Heart left ventricle (tissue), 16 donors: ENCODE measurements at regions not wholly inside any gene's neighbourhood (a gene's known extent, or its start where the extent isn't known, plus 50 kb on each side); places are given as distances from the start of the nearest gene placed in this dataset.

ENCODE experiments used
- ATAC-seq, 4 donors: fragments of 200-7000 bp; cut with Tn5 transposase; one replicate each; pipeline ENCODE4 v1.9.1; 2020 to 2022; ENCODE audit warnings: moderate library complexity in 4 of 4, mild to moderate bottlenecking in 3 of 4, moderate number of reproducible peaks in 1 of 4
- DNase-seq, 5 donors: peaks; one replicate each; pipeline ENCODE4 v3.0.0-alpha.2; 2020
- H3K27ac ChIP-seq, 12 donors: fragments of 200-600 bp; sonication (generic) in 4 of 12; one replicate each; pipeline versions ENCODE4 v1.5.0 to v1.8.0; 2016 to 2022; ENCODE audit warnings: mild to moderate bottlenecking in 2 of 12
- H3K27me3 ChIP-seq, 9 donors: fragments of 200-600 bp; sonication (generic) in 2 of 9; one replicate each; pipeline versions ENCODE4 v1.5.1 to v1.8.0; 2016 to 2022; ENCODE audit warnings: mild to moderate bottlenecking in 3 of 9
- H3K36me3 ChIP-seq, 9 donors: fragments of 200-600 bp; sonication (generic) in 2 of 9; one replicate each; pipeline versions ENCODE4 v1.5.0 to v1.8.0; 2018 to 2022; ENCODE audit warnings: mild to moderate bottlenecking in 2 of 9
- H3K4me1 ChIP-seq, 12 donors: fragments of 200-600 bp; sonication (generic) in 4 of 12; one replicate each; pipeline versions ENCODE4 v1.5.0 to v1.8.0; 2016 to 2022; ENCODE audit warnings: mild to moderate bottlenecking in 3 of 12
- H3K4me3 ChIP-seq, 12 donors: fragments of 200-600 bp; sonication (generic) in 4 of 12; one replicate each; pipeline versions ENCODE4 v1.5.0 to v1.8.0; 2017 to 2022; ENCODE audit warnings: mild to moderate bottlenecking in 9 of 12, moderate library complexity in 4 of 12
- H3K9me3 ChIP-seq, 12 donors: fragments of 200-600 bp; sonication (generic) in 4 of 12; one replicate each; pipeline versions ENCODE4 v1.5.0 to v1.8.0; 2016 to 2022; ENCODE audit warnings: mild to moderate bottlenecking in 1 of 12
- CTCF ChIP-seq, 12 donors: fragments of 200-600 bp; sonication (generic) in 4 of 12; IDR thresholded peaks; one replicate each; pipeline versions ENCODE4 v1.5.0 to v1.8.0; 2018 to 2022; ENCODE audit warnings: antibody characterized with exemption in 12 of 12, mild to moderate bottlenecking in 5 of 12
- POLR2A ChIP-seq, 2 donors: fragments of 450-650 bp; IDR thresholded peaks; one replicate each; pipeline ENCODE4 v1.6.1; 2017; ENCODE audit warnings: antibody characterized with exemption in 2 of 2, mild to moderate bottlenecking in 2 of 2, moderate library complexity in 2 of 2
- whole genome bisulfite sequencing, 4 donors: extraction: QIAGEN DNeasy Blood & Tissue Kit in 2 of 4; methylation state at CpG; one replicate each; pipeline versions ENCODE4 v1.1.5 to v1.1.7; 2013 to 2018; 5-methylcytosine and 5-hydroxymethylcytosine counted together
- intact Hi-C, 10 donors: fragments of 100-400 bp; cut with DNase I; formaldehyde crosslinking; loops; one replicate each; pipeline versions ENCODE4 v1.11.1 to v1.14.2; 2022
- donor health status: ischemic (EF 13 %, LVEDD 7.1; RV severe dilation, severe dysfunction).
- donor health status: healthy with polysubstance abuse.
- donor health status: DM: no; HTN: yes; CAD: no.
- donor health status: DM: no; HTN: no; CAD: no.
- donor health status: ischemic (EF 25% LVEDD 6.9; RV normal size, moderate dysfunction).
- donor health status: ischemic (EF 25% LVEDD 5.7; RV mildly dilated, moderate dysfunction).
- donor health status: healthy.
- donor health status: DM: yes; HTN: yes; CAD: no.
- donor health status: ischemic (EF 35%, LVEDD 5.7; RV mildly dilated, moderate dysfunction).
- donor health status: nonischemic (EF 11% LVEDD 7.7; RV severe dilation, severe dysfunction).
- donor health status: DM: yes; HTN: yes; CAD: no.
- donor health status: PGD.
- donor health status: ischemic (EF 29% LVEDD 5.4; RV normal size, mild dysfunction).
- donor health status: nonischemic (EF 23%, LVEDD 6.1; RV moderate dilation, normal function).

DNA sequence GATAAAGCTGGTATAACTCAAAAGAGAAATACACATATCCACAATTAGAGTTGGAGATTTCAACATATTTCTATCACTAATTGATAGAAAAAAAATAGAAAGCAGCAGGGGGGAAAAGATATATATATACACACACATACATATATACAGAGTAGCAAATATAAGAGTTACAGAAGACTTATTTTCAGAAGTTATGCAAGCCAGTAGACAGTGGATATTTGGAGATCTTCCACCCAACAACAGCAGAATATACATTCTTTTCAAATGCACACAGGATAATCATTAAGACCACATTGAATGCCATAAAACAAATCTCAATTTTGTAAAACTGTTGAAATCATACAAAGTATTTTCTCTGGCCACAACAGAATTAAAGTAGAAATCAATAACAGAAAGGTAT lies 192.8 kb downstream of the LACC1 start:
- H3K27ac ChIP-seq, result no peak overlapping the region
- H3K4me3 ChIP-seq, result no peak overlapping the region
- DNase-seq (no peak), ATAC-seq (no peak)
- intact Hi-C loops, result no loop called here
- peaks cover 0 to 20% (median 8%) of the 10 kb centered on the region in 12 donors for H3K9me3 ChIP-seq
- no peaks in the 10 kb centered on the region for H3K27me3 ChIP-seq
- H3K4me1 ChIP-seq, result peaks cover 0 to 12% (median 0%) of the 10 kb centered on the region in 12 donors
- H3K36me3 ChIP-seq, result no peaks in the 10 kb centered on the region
- TF ChIP-seq CTCF (IDR thresholded peaks at IDR 0.05) (no peak), POLR2A (IDR thresholded peaks at IDR 0.05) (no peak)

DNA sequence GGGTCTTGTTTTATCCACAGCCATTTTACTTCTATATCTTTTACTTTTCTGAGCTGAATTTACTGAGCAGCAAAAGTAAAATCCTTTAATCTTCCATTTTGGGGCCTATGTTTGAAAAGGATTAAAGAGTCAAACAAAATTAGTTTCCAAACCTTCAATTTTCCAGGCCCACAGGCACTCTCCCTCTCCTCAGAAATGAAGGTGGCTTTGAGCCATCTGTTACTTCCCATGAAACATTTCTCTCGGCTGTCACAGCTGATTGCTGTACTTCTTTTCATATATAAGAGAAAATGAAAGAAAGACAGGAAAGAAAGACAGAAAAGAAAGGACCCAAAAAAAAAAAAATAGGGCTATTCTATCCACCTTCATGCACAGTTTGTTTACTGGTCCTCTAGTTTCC lies 194.9 kb downstream of the LACC1 start:
- peaks cover 0 to 3% (median 0%) of the 10 kb centered on the region in 12 donors for H3K4me1 ChIP-seq

GRCh38 chr13:44075113-44075512 lies 195.4 kb downstream of the LACC1 start:
- Histone ChIP-seq H3K4me1 (peaks cover 0 to 3% (median 0%) of the 10 kb centered on the region in 12 donors), H3K4me3 (no peak overlapping the region), H3K36me3 (no peaks in the 10 kb centered on the region), H3K9me3 (peaks cover 0 to 20% (median 8%) of the 10 kb centered on the region in 12 donors), H3K27me3 (no peaks in the 10 kb centered on the region), H3K27ac (no peak overlapping the region)
- 51 to 60% (median 57%) methylated on average over 2 of the region's 2 CpGs for WGBS, 4 donors
- TF ChIP-seq CTCF (IDR thresholded peaks at IDR 0.05), result no peak
- no peak for TF ChIP-seq POLR2A (IDR thresholded peaks at IDR 0.05)
- intact Hi-C loops, result no loop called here
- ATAC-seq, result peak; percentile 49 to 85 (median 68)
- DNase-seq, result no peak

More for the DNA sequence above, 194.9 kb downstream of the LACC1 start:
- DNase-seq (no peak), ATAC-seq (no peak)
- no peak overlapping the region for H3K27ac ChIP-seq
- H3K36me3 ChIP-seq, result no peaks in the 10 kb centered on the region
- TF ChIP-seq POLR2A (IDR thresholded peaks at IDR 0.05) (no peak), CTCF (IDR thresholded peaks at IDR 0.05) (no peak)
- intact Hi-C loops, result no loop called here
- H3K27me3 ChIP-seq, result no peaks in the 10 kb centered on the region
- peaks cover 0 to 20% (median 8%) of the 10 kb centered on the region in 12 donors for H3K9me3 ChIP-seq
- WGBS, 4 donors, result 20 to 32% (median 25%) methylated on average over 1 of the region's 1 CpG
- no peak overlapping the region for H3K4me3 ChIP-seq

GRCh38 chr13:44078806-44079376 lies 199.2 kb downstream of the LACC1 start:
- H3K36me3 ChIP-seq, result no peaks in the 10 kb centered on the region
- H3K27me3 ChIP-seq, result no peaks in the 10 kb centered on the region
- intact Hi-C loops, result no loop called here
- H3K9me3 ChIP-seq, result peaks cover 0 to 4% (median 0%) of the 10 kb centered on the region in 12 donors
- WGBS, 4 donors, result 57 to 72% (median 62%) methylated on average over 5 of the region's 5 CpGs
- no peak for ATAC-seq
- TF ChIP-seq POLR2A (IDR thresholded peaks at IDR 0.05) (no peak), CTCF (IDR thresholded peaks at IDR 0.05) (no peak)
- no peak overlapping the region for H3K27ac ChIP-seq
- no peak for DNase-seq
- peaks cover 0 to 3% (median 0%) of the 10 kb centered on the region in 12 donors for H3K4me1 ChIP-seq
- H3K4me3 ChIP-seq, result no peak overlapping the region
